ENCODE measurements at regions not wholly inside any gene's neighbourhood (a gene's known extent, or its start where the extent isn't known, plus 50 kb on each side); places are given as distances from the start of the nearest gene placed in this dataset.
"Not testable (repeated sequence)": the region's sequence is repeated elsewhere in the genome, so short reads cannot be mapped to it uniquely, and the experiment has no call there.

GRCh38 chr11:12058425-12059115 lies 50.1 kb upstream of the DKK3 start:
- DNase-seq: peak; percentile 1

- DNase-seq: not testable (repeated sequence)
Observed at GRCh38 chr11:12059144-12059543, 50.7 kb upstream of the DKK3 start.

GRCh38 chr11:12060385-12060985 lies 49.9 kb upstream of the MICAL2 start:
- DNase-seq: no peak

Data from retina (tissue), 1 donor.